ENCODE measurements at regions not wholly inside any gene's neighbourhood (a gene's known extent, or its start where the extent isn't known, plus 50 kb on each side); places are given as distances from the start of the nearest gene placed in this dataset.

DNA sequence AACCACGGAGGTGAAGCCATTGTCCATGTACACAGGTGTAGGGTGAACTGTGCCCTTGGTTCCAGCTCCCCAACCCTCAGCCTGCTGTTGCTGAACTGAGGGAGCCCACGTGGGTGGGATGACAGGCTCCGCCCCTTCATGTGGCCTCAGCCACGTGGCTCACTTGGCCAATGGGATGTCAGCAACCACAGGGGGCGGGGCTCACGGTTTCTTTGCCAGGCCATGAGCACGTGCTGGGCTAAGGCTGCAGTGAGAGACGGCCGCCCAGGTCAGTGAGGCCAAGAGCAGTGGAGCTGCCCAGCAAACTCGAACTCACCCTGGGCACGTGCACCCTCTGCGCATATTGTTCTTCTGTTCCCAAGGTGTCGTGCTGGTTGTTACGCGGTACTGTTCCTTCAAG lies 282.6 kb downstream of the IRF8 start:
- FAIRE-seq = no peak

GRCh38 chr16:86184185-86184584 lies 285.2 kb downstream of the IRF8 start:
- DNase-seq (ENCODE audit: insufficient read length, low spot score) = no peak
- FAIRE-seq = no peak

More for the DNA sequence above, 282.6 kb downstream of the IRF8 start:
- no peak for DNase-seq (ENCODE audit: insufficient read length, low spot score)
- no peak for TF ChIP-seq POLR2AphosphoS5 (IDR thresholded peaks at IDR 0.05; ENCODE audit: low read depth, low read length)
- no peak for TF ChIP-seq POU2F2 (IDR thresholded peaks at IDR 0.05; ENCODE audit: low read depth, low read length)
- TF ChIP-seq TAF1 (IDR thresholded peaks at IDR 0.05; ENCODE audit: low read depth, low read length) = no peak
- no peak for TF ChIP-seq PAX5 (IDR thresholded peaks at IDR 0.05; ENCODE audit: insufficient read depth, low read length, severe bottlenecking)
- TF ChIP-seq POLR2A (IDR thresholded peaks at IDR 0.05; ENCODE audit: low read depth, low read length) = no peak
- TF ChIP-seq SPI1 (IDR thresholded peaks at IDR 0.05; ENCODE audit: low read depth, low read length) = no peak

DNA sequence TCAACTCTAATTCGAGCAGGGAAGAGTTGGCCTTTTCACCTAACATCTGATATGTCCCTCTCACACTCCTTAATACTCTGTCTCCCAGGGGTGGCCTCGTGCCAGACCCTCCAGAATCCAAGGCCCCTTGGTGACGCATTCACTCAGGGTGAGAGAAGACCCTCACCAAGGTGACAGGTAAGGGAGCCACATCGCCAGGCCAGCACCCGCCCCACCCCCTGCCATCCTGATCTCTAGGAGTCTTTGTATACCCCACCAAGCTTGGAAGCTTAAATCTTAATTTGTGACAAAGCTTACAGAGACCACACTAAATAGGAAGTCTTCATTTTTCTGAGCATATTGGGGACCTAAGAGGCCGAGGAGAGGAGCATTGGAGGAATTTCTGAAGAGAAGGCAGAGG lies 286.1 kb downstream of the IRF8 start:
- no peak for TF ChIP-seq POU2F2 (IDR thresholded peaks at IDR 0.05; ENCODE audit: low read depth, low read length)
- no peak for TF ChIP-seq SPI1 (IDR thresholded peaks at IDR 0.05; ENCODE audit: low read depth, low read length)
- no peak for TF ChIP-seq PAX5 (IDR thresholded peaks at IDR 0.05; ENCODE audit: insufficient read depth, low read length, severe bottlenecking)
- no peak for TF ChIP-seq POLR2A (IDR thresholded peaks at IDR 0.05; ENCODE audit: low read depth, low read length)
- no peak for TF ChIP-seq POLR2AphosphoS5 (IDR thresholded peaks at IDR 0.05; ENCODE audit: low read depth, low read length)
- no peak for TF ChIP-seq TAF1 (IDR thresholded peaks at IDR 0.05; ENCODE audit: low read depth, low read length)
- DNase-seq (ENCODE audit: insufficient read length, low spot score) = no peak

More at GRCh38 chr16:86184185-86184584, 285.2 kb downstream of the IRF8 start:
- TF ChIP-seq POLR2AphosphoS5 (IDR thresholded peaks at IDR 0.05; ENCODE audit: low read depth, low read length) = no peak
- no peak for TF ChIP-seq TAF1 (IDR thresholded peaks at IDR 0.05; ENCODE audit: low read depth, low read length)
- no peak for TF ChIP-seq POLR2A (IDR thresholded peaks at IDR 0.05; ENCODE audit: low read depth, low read length)
- no peak for TF ChIP-seq SPI1 (IDR thresholded peaks at IDR 0.05; ENCODE audit: low read depth, low read length)

GRCh38 chr16:86186313-86186712 lies 287.4 kb downstream of the IRF8 start:
- TF ChIP-seq POLR2A (IDR thresholded peaks at IDR 0.05; ENCODE audit: low read depth, low read length) (no peak), POU2F2 (IDR thresholded peaks at IDR 0.05; ENCODE audit: low read depth, low read length) (no peak), PAX5 (IDR thresholded peaks at IDR 0.05; ENCODE audit: insufficient read depth, low read length, severe bottlenecking) (no peak), POLR2AphosphoS5 (IDR thresholded peaks at IDR 0.05; ENCODE audit: low read depth, low read length) (no peak), TAF1 (IDR thresholded peaks at IDR 0.05; ENCODE audit: low read depth, low read length) (no peak), SPI1 (IDR thresholded peaks at IDR 0.05; ENCODE audit: low read depth, low read length) (no peak)
- FAIRE-seq = no peak

More for the DNA sequence above, 286.1 kb downstream of the IRF8 start:
- no peak for FAIRE-seq

DNA sequence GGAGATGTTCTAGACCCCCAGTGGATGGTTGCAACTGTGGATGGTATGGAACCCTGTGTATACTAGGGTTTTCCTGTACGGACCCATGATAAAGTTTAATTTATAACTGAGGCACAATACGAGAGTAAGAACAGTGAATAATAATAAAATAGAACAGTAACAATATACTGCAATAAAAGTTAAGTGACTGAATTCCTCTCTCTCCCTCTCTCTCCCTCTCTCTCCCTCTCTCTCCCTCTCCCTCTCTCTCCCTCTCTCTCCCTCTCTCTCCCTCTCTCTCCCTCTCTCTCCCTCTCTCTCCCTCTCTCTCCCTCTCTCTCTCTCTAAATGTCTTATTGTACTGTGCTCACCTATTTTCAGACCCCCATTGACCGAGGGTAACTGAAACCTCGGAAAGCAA lies 291.0 kb downstream of the IRF8 start:
- DNase-seq (ENCODE audit: insufficient read length, low spot score) = no peak
- no peak for FAIRE-seq
- TF ChIP-seq POLR2AphosphoS5 (IDR thresholded peaks at IDR 0.05; ENCODE audit: low read depth, low read length) (no peak), SPI1 (IDR thresholded peaks at IDR 0.05; ENCODE audit: low read depth, low read length) (no peak), POU2F2 (IDR thresholded peaks at IDR 0.05; ENCODE audit: low read depth, low read length) (no peak), POLR2A (IDR thresholded peaks at IDR 0.05; ENCODE audit: low read depth, low read length) (no peak), TAF1 (IDR thresholded peaks at IDR 0.05; ENCODE audit: low read depth, low read length) (no peak), PAX5 (IDR thresholded peaks at IDR 0.05; ENCODE audit: insufficient read depth, low read length, severe bottlenecking) (no peak)

More at GRCh38 chr16:86186313-86186712, 287.4 kb downstream of the IRF8 start:
- no peak for DNase-seq (ENCODE audit: insufficient read length, low spot score)

- FAIRE-seq (no peak), DNase-seq (ENCODE audit: insufficient read length, low spot score) (no peak)
- TF ChIP-seq POLR2A (IDR thresholded peaks at IDR 0.05; ENCODE audit: low read depth, low read length) (no peak), POLR2AphosphoS5 (IDR thresholded peaks at IDR 0.05; ENCODE audit: low read depth, low read length) (no peak)
Observed at GRCh38 chr16:86191663-86192062, 292.7 kb downstream of the IRF8 start.

- TF ChIP-seq TAF1 (IDR thresholded peaks at IDR 0.05; ENCODE audit: low read depth, low read length) = no peak
- TF ChIP-seq SPI1 (IDR thresholded peaks at IDR 0.05; ENCODE audit: low read depth, low read length) = no peak
- no peak for TF ChIP-seq PAX5 (IDR thresholded peaks at IDR 0.05; ENCODE audit: insufficient read depth, low read length, severe bottlenecking)
- no peak for TF ChIP-seq POLR2A (IDR thresholded peaks at IDR 0.05; ENCODE audit: low read depth, low read length)
- TF ChIP-seq POLR2AphosphoS5 (IDR thresholded peaks at IDR 0.05; ENCODE audit: low read depth, low read length) = no peak
- FAIRE-seq (no peak), DNase-seq (ENCODE audit: insufficient read length, low spot score) (no peak)
Observed at GRCh38 chr16:86193528-86194193, 294.7 kb downstream of the IRF8 start.

GRCh38 chr16:86195863-86196630 lies 297.1 kb downstream of the IRF8 start:
- FAIRE-seq = no peak
- TF ChIP-seq SPI1 (IDR thresholded peaks at IDR 0.05; ENCODE audit: low read depth, low read length) (no peak), PAX5 (IDR thresholded peaks at IDR 0.05; ENCODE audit: insufficient read depth, low read length, severe bottlenecking) (no peak), POLR2AphosphoS5 (IDR thresholded peaks at IDR 0.05; ENCODE audit: low read depth, low read length) (no peak), TAF1 (IDR thresholded peaks at IDR 0.05; ENCODE audit: low read depth, low read length) (no peak), POU2F2 (IDR thresholded peaks at IDR 0.05; ENCODE audit: low read depth, low read length) (no peak), POLR2A (IDR thresholded peaks at IDR 0.05; ENCODE audit: low read depth, low read length) (no peak)
- no peak for DNase-seq (ENCODE audit: insufficient read length, low spot score)

DNA sequence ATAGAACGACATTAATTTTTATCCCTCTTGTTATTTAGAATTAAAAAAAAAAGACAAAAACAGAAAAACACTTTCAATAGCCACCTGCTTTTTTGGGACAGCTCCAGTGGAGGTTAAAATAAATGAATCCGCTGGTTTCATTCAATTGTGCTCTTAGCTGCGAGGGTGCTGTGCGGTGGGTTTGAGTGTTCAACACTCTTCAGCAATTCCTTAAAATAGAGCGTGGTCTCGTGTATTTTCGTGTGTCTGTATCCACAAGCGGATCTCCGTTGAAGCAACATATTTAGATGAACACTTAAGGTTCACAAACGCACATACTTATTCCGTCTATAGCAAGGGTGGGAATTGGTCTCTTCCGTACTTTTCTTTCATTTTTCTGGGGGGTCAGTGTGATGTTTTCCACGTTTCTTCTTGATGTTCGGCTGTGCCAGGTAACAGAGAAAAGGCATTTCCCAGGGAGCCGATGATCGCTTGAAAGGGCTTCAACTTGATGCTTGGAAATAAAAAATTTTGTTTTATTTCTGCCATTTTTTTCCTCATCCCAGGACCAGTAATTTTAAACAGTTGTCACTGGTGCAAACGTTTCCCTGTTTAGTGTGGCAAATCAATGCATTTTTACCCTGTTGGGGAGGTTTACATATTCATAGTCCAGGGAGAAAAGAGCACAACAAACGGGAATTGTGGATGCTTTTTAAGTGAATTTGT lies 297.9 kb downstream of the IRF8 start:
- FAIRE-seq = no peak
- no peak for DNase-seq (ENCODE audit: insufficient read length, low spot score)
- no peak for TF ChIP-seq SPI1 (IDR thresholded peaks at IDR 0.05; ENCODE audit: low read depth, low read length)
- TF ChIP-seq POLR2A (IDR thresholded peaks at IDR 0.05; ENCODE audit: low read depth, low read length) = no peak
- TF ChIP-seq PAX5 (IDR thresholded peaks at IDR 0.05; ENCODE audit: insufficient read depth, low read length, severe bottlenecking) = no peak
